T-helper 9 cell (primary cell): ENCODE measurements at regions not wholly inside any gene's neighbourhood (a gene's known extent, or its start where the extent isn't known, plus 50 kb on each side); places are given as distances from the start of the nearest gene placed in this dataset.

Experiments
- DNase-seq: peaks from one replicate; pipeline ENCODE4 v3.0.0-alpha.2; 2020

- no peak for DNase-seq
Observed at GRCh38 chr2:168380500-168380899, 75.6 kb upstream of the CERS6 start.

DNA sequence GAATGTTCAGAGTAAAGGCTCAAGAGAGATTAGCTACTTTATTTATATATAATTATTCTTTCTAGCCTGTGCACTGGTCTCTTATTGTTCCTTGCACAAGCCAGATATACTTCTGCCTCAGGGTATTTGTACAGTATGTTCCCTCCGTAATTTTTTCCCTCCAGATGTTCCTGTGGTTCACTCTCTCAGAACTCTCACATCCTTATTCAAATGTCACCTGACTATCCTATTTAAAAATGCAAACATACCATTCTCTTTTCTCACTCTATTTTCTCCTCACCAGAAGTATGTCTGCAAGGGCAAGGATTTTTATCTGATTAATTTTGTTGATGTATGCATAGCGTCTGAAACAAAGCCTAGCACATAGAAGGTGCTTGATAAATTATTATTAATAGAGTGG, 64.0 kb upstream of the CERS6 start:
- no peak for DNase-seq

DNA sequence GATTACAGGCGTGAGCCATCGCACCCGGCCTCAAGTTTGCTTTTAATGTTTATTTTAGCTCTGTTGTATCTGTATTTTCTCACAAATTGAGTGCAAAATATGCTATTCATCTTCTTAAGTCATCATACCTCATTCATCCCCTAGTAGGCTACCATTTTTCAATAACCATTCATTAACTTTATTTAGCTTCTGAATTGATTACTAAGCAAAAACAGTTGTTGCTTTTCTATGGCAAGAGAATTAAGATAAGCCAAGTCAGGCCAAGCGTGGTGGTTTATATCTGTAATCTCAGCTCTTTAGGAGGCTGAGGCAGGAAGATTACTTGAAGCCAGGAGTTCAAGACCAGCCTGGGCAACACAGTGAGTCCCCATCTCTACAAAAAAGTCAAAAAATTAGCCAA, 63.3 kb upstream of the CERS6 start:
- no peak for DNase-seq

DNA sequence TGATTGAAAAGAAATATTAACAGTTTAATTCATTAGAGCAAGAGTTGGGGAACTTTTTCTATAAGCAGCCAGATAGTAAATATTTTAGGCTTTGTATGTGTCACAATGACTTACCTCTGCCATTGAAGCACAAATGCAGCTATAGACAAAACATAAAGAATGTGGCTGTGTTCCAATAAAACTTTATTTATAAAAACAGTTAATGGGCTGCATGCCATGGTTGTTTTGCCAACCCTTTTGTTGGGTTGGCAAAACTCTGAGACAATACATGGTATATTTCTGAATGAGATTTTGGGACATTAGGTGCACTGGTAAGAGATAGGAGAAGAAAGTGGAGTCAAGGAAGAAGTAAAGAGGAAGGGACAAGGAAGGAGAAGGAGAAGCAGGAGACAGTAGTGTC, 61.8 kb upstream of the CERS6 start:
- no peak for DNase-seq

DNA sequence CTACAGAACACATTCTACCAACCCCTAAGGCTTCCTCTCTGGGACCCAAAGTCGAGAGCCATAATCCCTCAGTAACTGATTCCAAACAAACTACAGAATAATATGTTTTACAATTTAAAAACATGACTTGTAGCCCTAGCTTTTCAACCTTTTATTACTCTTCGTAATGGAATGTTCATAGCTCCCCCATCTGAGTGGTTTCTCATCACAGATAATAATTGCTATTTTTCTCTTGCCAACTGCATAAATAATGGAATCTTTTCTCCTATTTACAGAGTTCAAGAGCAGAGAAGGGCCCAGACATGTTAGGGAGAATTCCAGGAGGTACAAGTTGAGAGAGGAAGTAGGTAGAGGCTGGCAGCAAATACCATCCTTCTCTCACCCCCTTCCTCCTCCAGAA, 59.9 kb upstream of the CERS6 start:
- no peak for DNase-seq

GRCh38 chr2:168397629-168398028, 58.4 kb upstream of the CERS6 start:
- no peak for DNase-seq

DNA sequence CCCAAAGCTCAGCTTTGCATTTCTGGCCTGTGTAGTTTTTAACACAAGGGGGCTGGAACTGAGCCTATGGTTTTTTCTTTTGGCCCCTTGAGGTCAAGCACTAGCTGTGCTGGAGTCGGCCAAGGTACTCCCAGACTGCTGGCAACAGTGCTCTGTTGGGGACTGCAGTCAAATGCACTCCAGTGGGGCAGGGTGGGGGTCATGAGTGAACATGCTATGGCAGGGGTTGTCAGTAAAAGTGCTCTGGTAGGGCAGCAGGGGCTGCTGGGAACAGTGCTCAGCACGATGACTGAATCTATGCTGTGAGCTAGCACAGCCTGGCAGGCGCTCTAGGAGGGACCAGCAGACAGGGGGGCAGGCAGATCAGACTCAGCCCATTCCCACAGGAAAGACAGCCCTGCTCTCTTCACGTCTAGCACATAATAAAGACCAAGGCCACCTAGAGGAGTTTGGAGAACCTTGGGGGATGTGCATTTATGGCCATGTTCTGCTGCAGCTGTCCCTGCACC, 55.0 kb upstream of the CERS6 start:
- no peak for DNase-seq

GRCh38 chr2:168401771-168402170, 54.3 kb upstream of the CERS6 start:
- no peak for DNase-seq

DNA sequence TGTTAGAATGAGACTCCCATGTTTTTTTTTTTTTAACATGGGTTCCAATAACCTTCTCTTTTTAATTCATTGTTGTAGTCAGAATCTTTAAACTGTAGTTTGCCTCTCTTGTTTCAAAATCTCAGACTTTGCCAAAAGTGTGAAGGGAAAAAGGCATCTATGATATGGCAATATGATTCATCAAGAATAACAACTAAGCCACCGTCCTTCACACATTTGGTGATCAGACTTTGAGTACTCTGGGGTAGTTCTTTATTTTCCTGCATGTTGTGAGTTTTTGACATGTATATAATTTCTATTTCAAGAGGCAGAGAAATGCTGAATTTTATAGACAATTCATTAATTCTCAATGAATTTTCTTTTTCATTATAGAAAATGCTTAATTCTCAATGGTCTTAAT, 53.5 kb upstream of the CERS6 start:
- no peak for DNase-seq

GRCh38 chr2:168403736-168404135, 52.3 kb upstream of the CERS6 start:
- no peak for DNase-seq

DNA sequence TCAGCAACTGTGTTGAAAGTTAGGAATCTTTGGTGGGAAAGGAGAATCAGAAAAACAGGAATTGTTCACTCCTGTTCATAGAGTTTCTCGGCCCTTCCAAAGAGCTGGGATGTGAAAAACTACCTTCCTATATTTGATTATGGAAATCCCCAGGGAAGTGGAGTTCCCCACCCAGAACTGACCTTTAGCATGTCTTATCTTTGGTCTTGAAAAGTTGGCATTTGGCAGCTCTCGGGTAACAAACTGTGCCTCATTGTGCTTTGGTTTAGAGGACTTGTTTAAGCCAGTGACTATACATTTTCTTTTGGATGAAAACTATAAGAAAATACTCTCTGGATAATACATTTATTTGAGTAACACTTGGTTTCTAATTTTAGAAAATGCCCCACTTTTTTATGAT, 51.3 kb upstream of the CERS6 start:
- no peak for DNase-seq
